Esophagus squamous epithelium (tissue), 4 donors: ENCODE measurements at regions not wholly inside any gene's neighbourhood (a gene's known extent, or its start where the extent isn't known, plus 50 kb on each side); places are given as distances from the start of the nearest gene placed in this dataset.

Experiments used
- CTCF ChIP-seq, 6 experiments: fragments of 450-650 bp in 4 of 6; fragments of 200-600 bp in 2 of 6; sonication (generic) in 2 of 6; IDR thresholded peaks; one replicate each; pipeline ENCODE4 v1.5.1; 2016 to 2019; ENCODE audit warnings: antibody characterized with exemption in 6 of 6, mild to moderate bottlenecking in 4 of 6, moderate library complexity in 4 of 6
- POLR2A ChIP-seq, 4 donors: fragments of 450-650 bp; IDR thresholded peaks; one replicate each; pipeline ENCODE4 v1.6.1; 2017; ENCODE audit warnings: antibody characterized with exemption in 4 of 4, mild to moderate bottlenecking in 4 of 4, moderate library complexity in 3 of 4

- no peak for TF ChIP-seq CTCF (IDR thresholded peaks at IDR 0.05)
- no peak for TF ChIP-seq POLR2A (IDR thresholded peaks at IDR 0.05)
Measured at GRCh38 chr11:134509381-134510232, 97.6 kb upstream of the B3GAT1 start.
